ENCODE measurements at regions not wholly inside any gene's neighbourhood (a gene's known extent, or its start where the extent isn't known, plus 50 kb on each side); places are given as distances from the start of the nearest gene placed in this dataset.

DNA sequence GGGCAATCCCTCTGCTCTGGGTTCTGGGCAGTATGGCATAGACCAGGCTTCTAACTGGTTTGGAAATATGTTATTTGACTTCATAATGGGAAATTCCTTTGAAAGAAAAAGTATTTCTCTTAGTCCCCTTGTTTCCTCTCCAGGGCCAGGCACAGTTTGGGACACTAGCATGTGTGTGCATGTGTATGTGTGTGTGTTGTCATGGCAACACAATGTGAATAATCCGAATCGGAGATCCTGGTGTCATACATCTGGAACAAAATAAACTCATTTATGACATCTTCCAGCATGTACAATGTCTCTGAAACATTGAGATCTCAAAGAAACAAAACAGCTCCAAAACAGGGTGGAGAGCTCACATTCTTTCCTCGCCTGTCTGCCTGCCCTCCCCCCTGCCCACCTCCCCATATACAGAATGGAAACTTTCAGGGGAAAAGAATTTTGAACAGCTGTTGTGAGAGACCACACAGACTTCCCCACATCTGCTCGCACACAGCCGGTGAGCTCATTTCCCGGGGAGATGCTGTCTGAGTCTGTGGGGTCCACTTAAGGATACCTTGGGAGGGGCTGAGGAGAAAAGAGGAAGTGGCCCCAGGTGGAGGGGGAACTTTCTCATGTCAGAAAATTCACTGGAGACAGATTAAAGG, 55.5 kb upstream of the PARP11 start:
- no peak overlapping the region for H4K91ac ChIP-seq (ENCODE audit: insufficient read depth, low read depth, low read length)
- H2BK20ac ChIP-seq (ENCODE audit: low read depth, low read length): no peak overlapping the region
- H3K18ac ChIP-seq (ENCODE audit: low read depth, low read length): no peak overlapping the region
- H4K20me1 ChIP-seq (ENCODE audit: insufficient read depth, low read length): no peaks in the 10 kb centered on the region
- no peak overlapping the region for H3K4me2 ChIP-seq (ENCODE audit: low read depth, low read length)
- H3K9me3 ChIP-seq (ENCODE audit: control insufficient read depth, insufficient read depth, low read length): no peaks in the 10 kb centered on the region
- no peaks in the 10 kb centered on the region for H3K4me1 ChIP-seq (ENCODE audit: control insufficient read depth, insufficient read depth, low read length)
- WGBS, 2 experiments (ENCODE audit: extremely low coverage in 2 of 2, insufficient read length in 1 of 2): no CpG with 5 or more reads among the region's 6 CpGs
- no peak for DNase-seq
- TF ChIP-seq USF2 (IDR thresholded peaks at IDR 0.05; ENCODE audit: low read depth, low read length): no peak
- TF ChIP-seq POLR2A (IDR thresholded peaks at IDR 0.05; ENCODE audit: low read depth, low read length): no peak
- TF ChIP-seq RAD21 (IDR thresholded peaks at IDR 0.05; ENCODE audit: low read length): no peak
- no peak for TF ChIP-seq MAFK (IDR thresholded peaks at IDR 0.05; ENCODE audit: low read depth, low read length)
- no peak for TF ChIP-seq RFX5 (IDR thresholded peaks at IDR 0.05; ENCODE audit: low read depth, low read length)
- no peak for TF ChIP-seq MXI1 (IDR thresholded peaks at IDR 0.05; ENCODE audit: borderline replicate concordance, low read depth, low read length)
- no peak for TF ChIP-seq RCOR1 (IDR thresholded peaks at IDR 0.05; ENCODE audit: insufficient replicate concordance, low read length)
- no peak for TF ChIP-seq BHLHE40 (IDR thresholded peaks at IDR 0.05; ENCODE audit: low read depth, low read length)
- TF ChIP-seq FOS (IDR thresholded peaks at IDR 0.05; ENCODE audit: low read depth, low read length): no peak
- intact Hi-C loops (cut with micrococcal nuclease) (no loop called here), dilution Hi-C loops (cut with HindIII; ENCODE audit: low sequenced_read_pairs, unreplicated experiment) (no loop called here), in situ Hi-C loops (cut with MboI; ENCODE audit: low sequenced_read_pairs) (no loop called here)
- H4K8ac ChIP-seq (ENCODE audit: low read depth in 2 of 2, low read length in 2 of 2): no peak overlapping the region
- H3K9ac ChIP-seq (ENCODE audit: low read depth, low read length): no peak overlapping the region
- H2AFZ ChIP-seq (replicated peaks; ENCODE audit: low read length, poor library complexity): no peak overlapping the region
- H3K36me3 ChIP-seq (ENCODE audit: control insufficient read depth, insufficient read depth, low read length): no peaks in the 10 kb centered on the region
- H2BK120ac ChIP-seq (ENCODE audit: low read depth, low read length): no peak overlapping the region
- no peak overlapping the region for H3K4me3 ChIP-seq (ENCODE audit: insufficient read depth, low read depth, low read length)
- H3K27me3 ChIP-seq (ENCODE audit: control insufficient read depth, insufficient read depth, low read length): peaks cover 5% of the 10 kb centered on the region; the same call in 1 of the 2 replicates
- no peaks in the 10 kb centered on the region for H3K9me1 ChIP-seq (ENCODE audit: insufficient read depth, low read length)
- no peak overlapping the region for H3K14ac ChIP-seq (replicated peaks; ENCODE audit: low read depth, low read length)
- H3K27ac ChIP-seq (ENCODE audit: insufficient read depth, low read length): no peak overlapping the region
- H3K79me1 ChIP-seq (ENCODE audit: low read depth in 1 of 2, low read length in 2 of 2): no peaks in the 10 kb centered on the region
- no TSS peak for BruUV-seq (replicated peaks)
- POLR2A ChIA-PET (ENCODE audit: unreplicated experiment): no interaction called here
- no peak overlapping the region for H3K23ac ChIP-seq (ENCODE audit: low read depth, low read length)
- no peak overlapping the region for H2BK5ac ChIP-seq (ENCODE audit: low read depth, low read length, poor library complexity, severe bottlenecking)
- H3K4ac ChIP-seq (ENCODE audit: low read depth, low read length): no peak overlapping the region
- no peak overlapping the region for H2AK5ac ChIP-seq (ENCODE audit: low read depth, low read length)
- H2BK15ac ChIP-seq (ENCODE audit: low read depth, low read length): no peak overlapping the region
- CTCF ChIA-PET: interaction anchor here (0.6 kb wide), 1 partner anchor 474 kb away, joined by 4 read pairs; no protein-coding TSS in a partner anchor
- ATAC-seq (ENCODE audit: low read depth): no peak
- no peak overlapping the region for H3K56ac ChIP-seq (ENCODE audit: extremely low read depth, insufficient read depth, low read length)
- H2AK9ac ChIP-seq (replicated peaks; ENCODE audit: low read depth, low read length, poor library complexity): no peak overlapping the region
- no peak overlapping the region for H4K5ac ChIP-seq (ENCODE audit: low read depth, low read length)

All from IMR-90 (cell line).